RPMI8226 (cell line): ENCODE measurements at regions not wholly inside any gene's neighbourhood (a gene's known extent, or its start where the extent isn't known, plus 50 kb on each side); places are given as distances from the start of the nearest gene placed in this dataset.
"Not testable (repeated sequence)": the region's sequence is repeated elsewhere in the genome, so short reads cannot be mapped to it uniquely, and the experiment has no call there.

ENCODE experiments used
- DNase-seq: peaks from one replicate; pipeline ENCODE4 v3.0.0-alpha.2; 2015

DNA sequence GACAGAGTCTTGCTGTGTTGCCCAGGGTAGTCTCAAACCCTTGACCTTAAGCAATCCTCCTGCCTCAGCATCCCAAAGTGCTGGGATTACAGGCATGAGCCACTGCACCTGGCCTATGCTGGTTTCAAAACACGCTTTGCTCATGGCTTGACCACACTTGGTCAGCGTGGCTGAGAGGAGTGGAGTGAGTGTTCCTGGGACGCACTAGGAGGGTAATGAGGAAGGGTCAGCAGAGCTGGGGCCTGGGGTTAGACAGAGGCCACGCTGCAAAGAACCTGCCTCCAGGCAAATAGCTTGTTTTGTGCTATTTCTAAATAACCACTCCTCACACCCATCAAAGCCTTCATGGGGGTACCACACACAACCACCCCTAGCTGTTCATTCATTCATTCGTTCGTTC is 77.9 kb upstream of the TOX2 start:
- DNase-seq = no peak

DNA sequence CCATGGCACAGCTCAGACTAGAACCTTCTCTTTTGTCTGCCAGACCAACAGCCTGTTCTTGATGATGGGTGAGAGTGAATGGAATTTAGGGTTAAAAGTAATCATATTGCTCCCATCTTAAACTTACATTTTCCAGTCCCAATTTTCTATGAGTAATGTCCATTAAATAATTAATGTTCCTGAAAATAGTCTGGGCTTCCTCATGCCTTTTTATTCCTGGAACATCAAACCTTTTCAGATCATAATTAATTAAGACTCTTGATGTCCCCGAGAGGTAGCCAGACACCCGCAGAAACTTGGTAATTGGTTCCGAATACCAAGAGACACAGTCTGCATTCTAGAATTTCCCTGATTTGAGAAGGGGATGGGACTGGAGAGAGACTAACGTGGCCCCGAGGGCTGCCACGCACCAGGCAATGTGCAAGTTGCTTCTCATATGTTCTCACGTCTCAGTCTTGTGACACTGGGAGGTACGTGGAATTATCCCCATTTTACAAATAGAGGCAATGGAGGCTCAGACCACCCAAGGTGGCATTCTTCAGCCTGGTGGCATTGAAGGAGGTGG is 78.6 kb upstream of the TOX2 start:
- DNase-seq = no peak

DNA sequence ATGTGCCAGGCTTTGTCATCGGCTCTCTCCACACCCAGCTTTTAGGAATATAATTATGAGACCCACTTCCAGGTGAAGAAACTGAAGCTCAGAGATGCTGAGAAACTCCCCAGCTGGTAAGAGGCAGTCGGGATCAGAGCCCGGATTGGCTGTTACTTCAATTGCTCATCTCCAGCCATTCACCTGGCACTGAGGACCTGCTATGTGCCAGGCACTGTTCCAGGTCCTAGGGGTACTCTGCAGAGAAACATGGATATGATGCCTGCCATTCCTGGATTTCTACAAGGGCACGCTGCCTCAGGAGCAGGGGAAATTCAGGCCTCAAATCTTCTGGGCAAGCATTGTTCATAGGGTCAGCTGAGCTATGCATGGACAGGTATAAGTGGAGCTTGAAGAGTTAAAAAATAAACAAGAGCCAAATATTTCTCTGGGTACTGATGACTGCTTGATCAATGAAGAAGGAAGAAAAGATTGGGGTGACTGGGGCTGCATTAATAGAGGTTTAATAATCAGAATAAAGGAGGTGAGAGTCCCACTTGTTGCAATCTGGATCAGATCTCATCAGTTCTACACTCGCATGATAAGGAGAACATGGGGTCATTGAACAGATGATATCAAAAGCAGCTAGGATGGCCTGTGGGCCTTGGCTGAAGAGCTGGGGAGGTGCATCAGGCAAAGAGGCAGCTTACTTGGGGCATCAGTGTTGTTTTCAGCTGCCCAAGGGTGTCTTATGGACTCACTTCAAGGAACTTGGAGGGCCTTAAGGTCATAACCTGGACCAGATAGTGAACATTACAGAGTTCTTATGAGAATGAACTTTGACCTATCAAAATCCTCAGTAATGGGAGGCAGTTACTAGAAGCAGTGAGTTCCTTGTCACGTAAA is 80.9 kb upstream of the TOX2 start:
- DNase-seq = no peak

DNA sequence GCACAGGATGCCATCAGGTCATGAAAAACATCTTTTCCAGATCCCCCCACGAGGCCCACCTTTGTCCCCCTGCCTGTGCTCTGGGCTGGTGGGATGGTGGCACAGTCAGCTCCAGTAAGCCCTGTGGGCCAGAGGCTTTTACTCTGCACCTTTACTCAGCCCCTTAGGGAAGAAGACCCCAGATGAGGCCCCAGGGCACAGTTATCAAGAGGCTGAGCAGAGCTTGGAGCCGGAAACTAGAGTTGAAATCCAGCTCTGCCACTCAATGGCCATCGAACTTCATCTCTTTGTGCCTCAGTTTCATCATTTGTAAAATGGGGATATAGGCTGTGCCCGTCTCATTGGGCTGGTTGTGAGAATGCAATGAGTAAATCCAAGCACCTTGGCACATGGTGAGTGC is 81.7 kb upstream of the TOX2 start:
- no peak for DNase-seq

DNA sequence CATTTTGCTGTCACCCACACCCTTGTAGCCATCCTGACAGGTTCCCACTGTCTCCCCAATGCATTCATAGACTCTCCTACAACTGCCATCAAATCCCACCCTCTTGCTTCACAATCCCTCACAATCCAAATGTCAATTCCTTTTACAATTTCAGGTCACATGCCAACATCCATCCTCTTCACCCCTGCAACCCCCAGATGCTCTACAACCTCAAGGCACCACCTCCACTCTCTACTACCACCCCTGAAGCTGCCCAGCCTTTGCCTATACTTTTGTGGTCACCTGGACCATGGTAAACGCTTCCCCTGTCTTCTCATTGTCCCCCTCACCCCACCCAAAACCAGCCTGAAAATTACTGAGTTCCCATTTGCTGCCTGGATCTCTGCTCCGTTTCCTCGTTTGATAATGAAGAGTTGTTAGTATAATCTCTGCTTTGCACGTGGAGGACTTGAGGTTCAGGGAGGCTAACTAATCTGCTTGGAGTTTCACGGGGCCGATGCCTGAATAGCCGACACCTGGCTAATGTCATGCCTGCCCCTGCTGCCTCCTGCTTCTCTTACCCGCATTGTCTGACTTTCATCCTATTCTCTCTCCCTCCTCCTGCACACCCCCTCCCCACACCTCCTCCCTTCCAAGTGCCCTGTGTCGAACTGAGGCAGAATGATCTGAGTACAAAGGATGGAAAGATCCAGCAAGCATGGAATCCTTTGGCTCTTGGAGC is 82.4 kb upstream of the TOX2 start:
- no peak for DNase-seq

DNA sequence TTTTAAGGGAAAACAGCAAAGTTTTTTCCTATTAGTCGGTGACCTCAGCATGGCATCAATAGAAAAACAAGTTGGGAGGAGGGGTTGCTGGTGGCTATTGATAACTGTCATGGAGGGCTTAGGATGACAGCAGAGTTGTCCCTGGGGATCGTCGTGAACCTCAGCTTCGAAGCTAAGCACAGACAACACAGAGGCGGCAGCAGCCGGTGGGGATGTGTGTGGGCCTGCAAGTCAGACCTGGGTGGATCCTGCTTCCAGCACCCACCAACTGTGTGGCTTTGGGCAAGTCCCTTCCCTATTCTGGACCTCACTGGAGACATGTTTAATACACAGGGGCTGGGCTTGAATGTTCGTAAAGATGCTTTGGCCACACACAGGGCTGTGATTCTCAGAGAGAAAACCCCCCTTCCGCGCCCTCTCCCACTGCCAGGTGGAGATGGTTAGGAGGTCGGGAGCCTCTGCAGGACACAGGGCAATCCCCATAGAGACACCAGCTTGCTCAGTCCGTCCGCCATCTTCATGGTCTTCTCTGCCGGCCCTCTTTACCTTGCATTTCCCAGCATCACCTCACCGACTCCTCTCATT is 83.1 kb upstream of the TOX2 start:
- no peak for DNase-seq

DNA sequence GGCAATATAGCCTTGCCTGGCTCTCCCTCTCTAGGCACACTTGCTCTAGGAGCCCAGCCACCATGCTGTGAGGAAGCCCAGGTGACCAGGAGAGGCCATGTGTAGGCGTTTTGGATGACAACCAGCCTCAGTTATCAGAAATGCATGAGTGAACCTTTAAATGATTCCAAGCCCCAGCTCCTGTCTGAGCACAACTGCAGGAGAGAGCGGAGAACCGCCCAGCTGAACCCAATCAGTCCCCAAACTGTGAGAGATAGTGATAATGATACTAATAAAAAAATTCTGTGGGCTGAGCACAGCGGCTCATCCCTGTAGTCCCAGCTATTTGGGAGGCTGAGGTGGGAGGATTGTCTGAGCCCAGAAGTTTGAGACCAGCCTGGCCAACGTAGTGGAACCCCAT is 83.8 kb upstream of the TOX2 start:
- DNase-seq = no peak

DNA sequence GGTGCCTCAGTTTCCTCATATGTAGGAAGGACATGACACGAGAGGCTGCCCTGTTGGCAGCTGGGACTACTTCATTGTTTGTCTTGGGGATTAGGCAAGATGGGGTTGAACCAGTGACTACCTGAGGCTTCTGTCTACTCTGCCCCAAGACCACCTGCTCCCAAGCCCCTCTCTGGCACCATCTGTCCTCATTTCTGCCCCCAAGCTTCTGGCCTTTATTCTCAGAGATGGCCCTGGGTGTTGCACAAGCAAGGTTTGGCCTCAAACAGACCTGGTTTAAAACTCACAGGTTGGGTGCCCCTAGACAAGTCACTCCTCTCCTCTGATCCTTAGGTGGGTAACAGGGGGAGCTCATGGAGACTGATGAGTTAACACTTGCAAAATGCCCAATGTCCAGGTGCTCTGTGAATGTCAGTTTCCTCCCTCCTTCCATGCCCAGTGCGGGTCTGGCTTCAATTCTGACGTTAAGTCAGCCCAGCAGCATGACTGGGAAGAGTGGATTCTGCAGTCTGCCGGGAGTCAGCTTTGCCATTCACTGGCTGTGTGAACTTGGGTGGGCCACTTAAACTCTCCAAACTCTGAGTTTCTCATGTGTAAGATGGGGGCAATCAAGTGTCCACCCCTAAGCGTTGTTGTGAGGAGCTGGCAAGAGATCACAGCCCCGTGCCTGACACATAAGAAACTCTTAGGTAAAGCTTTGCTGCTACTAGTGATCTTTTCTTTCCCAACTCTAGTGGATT is 84.5 kb upstream of the TOX2 start:
- no peak for DNase-seq

DNA sequence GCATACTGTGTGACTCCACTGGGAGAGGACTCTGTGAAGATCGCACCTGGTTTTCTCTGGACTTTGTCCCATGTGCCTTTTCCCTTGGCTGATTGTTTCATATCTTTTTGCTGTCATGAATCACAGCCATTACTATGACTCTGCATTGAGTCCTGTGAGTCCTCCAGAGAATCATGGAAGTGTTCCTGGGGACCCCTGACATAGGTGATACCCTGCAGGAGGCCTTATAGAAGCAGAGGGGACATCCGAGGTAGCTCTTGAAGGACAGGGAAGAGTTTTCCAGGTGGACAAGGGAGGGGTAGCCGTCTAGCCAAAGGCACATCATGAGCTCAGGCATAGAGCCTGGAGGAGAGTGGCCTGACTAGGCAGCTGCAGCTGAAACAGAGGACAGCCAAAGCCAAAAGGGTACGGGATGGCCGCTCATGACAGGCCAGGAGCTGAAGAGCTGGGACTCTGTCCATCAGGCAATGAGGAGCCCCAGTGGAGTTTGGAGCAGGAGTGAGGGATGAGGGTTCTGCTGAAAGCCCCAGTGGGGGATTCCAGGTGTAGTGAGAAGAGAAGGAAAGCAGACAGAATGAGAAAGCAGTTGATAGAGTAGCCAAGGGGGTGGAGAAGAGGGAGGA is 86.6 kb upstream of the TOX2 start:
- no peak for DNase-seq

DNA sequence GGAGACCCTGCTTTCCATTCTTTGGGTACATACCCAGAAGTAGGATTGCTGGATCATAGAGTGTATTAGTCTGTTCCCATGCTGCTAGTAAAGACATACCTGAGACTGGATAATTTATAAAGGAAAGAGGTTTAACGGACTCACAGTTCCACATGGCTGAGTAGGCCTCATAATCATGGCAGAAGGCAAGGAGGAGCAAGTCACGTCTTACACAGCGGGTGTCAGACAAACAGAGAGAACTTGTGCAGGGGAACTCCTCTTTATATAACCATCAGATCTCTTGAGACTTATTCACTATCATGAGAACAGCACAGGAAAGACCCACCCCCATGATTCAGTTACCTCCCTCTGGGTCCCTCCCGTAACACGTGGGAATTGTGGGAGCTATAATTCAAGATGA is 87.7 kb upstream of the TOX2 start:
- not testable (repeated sequence) for DNase-seq

DNA sequence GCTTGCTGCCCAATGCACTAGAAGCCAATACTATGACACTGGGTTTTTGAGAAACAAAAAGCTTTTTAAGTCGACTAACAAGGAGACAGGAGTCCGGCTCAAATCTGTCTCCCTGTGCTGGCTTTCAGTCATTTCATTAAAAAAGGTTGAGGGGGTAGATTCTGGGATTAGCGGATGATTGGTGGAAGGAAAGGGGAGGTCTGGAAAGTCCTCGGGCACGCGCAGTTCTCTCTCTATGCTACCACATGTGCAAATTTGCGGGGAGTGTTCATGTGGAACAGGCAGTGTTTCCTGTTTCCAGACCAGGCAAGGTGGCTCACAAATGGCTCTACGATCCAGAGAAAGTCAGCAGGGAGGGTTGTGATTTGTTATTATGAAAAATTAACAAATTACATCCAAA is 89.1 kb upstream of the TOX2 start:
- no peak for DNase-seq

DNA sequence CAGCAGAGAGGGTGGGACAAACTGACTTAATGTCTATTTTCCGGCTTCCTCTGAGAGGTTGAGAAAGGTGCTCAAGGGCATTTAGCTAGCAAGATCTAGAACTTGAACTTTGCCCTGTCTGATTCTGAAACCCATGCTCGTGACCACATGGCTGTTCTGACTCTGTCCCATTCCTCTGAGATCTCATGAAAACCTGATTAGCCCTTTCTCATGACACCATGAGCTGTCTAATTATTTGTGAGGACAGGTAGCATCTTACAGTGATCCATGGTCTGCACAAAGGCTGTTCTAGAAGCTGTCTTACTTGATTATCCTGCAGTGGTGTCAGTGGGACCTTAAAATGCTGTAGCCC is 89.6 kb upstream of the TOX2 start:
- DNase-seq = no peak

DNA sequence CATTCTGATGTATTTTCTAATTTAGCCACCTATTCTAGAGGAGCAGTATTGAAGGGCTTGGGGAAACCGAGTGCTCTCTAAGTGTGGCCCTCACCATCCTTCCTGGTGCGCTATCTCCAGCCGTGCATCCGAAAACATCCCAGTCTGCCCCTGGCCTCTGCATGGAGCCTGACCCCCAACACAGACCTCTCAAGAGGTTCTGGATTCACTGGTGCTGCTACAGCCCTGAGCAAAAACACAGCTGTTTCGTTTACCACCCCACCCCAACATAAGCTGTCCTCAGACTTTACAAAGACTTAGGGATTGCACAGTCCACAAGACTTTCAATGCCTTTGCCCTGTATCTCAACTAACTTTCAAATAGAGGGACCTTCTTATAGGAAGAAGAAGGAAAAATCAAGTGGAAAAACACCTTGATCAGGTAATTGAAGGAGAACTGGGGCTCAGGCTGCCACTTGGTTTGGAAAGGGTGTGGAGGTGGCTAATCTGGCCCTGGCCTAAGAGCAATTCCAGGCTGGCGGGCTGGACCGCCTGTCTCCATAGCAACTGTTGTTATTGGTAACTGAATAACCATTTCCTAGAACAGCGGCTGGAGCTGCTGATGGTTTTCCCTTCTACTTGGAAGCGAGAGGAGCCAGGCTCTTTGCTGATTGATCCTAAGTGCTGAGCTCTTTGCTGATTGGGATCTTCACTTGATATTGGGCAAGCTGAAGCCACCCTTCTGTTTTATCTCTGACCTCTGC is 90.2 kb upstream of the TOX2 start:
- DNase-seq = no peak

DNA sequence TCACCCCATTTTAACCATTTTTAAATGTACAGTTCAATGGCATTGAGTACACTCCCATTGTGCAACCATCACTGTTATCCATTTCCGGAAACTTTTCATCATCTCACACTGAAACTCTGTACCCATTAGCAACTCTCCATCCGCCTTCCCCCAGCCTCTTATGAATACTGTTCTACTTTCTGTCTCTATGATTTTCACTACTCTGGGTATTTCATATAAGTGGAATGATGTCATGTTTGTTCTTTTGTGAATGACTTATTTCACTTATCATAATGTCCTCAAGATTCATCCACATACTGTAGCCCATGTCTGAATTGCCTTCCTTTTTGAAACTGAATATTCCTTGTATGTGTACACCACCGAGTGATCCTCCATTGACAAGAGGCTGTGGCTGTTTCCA is 92.9 kb upstream of the TOX2 start:
- DNase-seq = no peak

DNA sequence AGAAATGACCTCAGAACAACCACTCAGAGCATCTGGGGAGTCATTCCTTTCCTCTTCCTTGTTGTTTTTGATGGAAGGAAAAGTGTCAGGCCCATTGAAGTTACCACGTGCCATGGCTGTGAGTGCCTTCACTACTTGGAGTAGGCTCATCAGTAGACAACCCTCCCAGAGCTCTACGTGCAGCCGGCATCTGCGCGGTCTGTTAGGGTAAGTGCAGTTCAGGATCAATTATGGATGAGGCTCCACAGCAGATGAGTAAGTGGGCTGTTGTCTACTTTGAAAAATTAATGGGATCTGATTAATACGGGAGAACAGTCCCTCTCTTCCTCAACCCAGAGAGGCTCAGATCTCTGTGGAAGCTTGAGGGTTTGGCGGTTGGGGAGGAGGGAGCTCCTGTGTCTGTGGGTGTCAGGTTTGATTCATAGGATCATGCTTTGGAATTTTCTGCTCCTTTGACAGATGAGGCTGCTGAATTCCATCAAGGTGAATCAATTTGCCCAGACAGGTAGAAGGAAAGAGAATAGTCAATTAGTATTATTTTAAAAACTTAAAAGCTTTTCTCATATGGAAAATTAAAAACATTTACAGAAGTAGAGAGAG is 93.8 kb upstream of the TOX2 start:
- DNase-seq = no peak

DNA sequence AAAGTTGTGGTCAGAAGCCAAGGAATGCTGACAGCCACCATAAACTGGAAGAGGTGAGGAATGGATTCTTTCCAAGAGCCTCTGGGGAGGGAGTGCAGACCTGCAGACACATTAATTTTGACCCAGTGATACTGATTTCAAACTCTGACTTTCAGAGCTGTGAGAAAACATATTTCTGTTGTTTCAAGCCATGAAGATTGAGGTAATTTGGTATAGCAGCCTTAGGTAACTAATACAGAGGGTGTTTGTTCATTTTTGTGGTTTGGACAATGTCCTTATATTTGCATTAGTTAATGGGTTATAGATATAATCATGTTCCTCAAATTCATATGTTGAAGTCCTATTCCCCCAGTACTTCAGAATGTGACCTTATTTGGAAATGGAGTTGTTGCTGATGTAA is 85.4 kb upstream of the GTSF1L start:
- DNase-seq = no peak

DNA sequence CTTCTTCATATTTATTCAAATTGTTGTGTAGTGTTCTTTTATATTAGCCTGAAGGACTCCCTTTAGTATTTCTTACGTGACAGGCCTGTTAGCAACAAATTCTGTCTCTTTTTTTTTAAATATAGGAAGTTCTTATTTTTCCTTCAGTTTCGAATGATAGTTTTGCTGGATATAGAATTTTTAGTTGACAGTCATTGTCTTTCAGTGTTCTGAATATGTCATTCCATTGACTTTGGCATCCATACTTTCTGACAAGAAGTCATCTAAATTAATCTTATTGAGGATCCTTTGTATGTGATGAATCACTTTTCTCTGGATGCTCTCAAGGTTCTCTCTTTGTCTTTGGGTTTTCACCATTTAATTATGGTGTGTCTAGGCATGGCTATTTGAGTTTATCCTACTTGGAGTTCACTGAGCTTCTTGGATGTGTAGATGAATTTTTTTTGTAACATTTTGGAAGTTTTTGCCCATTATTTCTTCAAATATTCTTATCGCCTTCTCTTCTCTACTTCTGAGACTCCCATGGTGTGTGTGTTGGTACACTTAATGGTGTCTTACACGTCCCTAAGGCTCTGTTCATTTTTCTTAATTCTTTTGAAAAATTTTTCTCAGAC is 82.5 kb upstream of the GTSF1L start:
- DNase-seq = no peak

DNA sequence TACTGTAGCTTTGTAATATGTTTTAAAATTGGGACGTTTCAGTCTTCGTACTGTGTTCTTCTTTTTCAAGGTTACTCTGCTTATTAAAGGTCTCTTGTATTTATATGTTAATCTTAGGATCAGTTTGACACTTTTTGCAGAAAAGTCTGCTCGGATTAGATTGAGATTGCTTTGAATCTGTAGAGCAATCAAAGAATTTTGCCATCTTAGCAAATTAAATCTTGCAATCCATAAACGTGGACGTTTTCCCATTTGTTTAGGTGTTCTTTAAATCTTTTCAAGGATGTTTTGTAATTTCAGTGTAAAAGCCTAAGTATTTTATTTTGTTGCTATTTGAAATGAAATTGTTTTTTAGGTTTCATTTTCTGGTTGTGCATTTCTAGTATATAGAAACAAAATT is 78.0 kb upstream of the GTSF1L start:
- DNase-seq = no peak

DNA sequence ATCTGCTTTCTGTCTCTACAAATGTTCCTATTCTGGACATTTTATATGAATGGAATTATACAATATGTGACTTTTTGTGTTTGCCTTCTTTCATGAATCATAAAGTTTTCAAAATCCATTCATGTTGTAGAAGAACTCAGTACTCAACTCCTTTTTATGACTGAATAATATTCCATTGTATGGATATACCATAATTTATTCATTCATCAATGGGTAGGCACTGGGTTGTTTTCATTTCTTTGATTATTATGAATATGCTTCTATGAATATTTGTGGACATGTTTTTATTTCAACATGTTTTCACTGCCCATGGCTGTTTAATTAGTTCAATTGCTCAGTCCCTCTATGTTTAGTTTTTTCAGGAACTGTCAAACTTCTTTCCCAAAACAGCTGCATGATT is 76.5 kb upstream of the GTSF1L start:
- DNase-seq = no peak

DNA sequence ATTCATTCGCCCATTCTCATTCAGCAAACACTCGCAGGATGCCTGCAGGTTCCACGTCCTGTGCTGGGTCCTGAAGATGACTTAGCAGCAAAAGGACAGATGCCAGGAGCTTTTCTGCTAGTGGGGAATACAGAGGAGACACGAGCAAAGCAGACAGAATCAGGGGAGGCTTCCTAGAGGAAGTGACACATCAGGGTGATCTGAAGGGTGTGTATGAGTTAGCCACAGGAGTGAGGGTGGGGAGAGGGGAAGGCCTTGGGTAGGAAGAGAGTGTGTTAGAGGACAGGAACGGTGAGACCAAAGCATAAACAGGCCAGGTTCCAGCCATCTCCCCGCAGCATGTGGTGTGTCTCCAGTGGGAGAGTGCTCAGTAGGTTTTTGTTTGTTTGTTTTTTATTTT is 73.4 kb upstream of the GTSF1L start:
- DNase-seq = no peak

DNA sequence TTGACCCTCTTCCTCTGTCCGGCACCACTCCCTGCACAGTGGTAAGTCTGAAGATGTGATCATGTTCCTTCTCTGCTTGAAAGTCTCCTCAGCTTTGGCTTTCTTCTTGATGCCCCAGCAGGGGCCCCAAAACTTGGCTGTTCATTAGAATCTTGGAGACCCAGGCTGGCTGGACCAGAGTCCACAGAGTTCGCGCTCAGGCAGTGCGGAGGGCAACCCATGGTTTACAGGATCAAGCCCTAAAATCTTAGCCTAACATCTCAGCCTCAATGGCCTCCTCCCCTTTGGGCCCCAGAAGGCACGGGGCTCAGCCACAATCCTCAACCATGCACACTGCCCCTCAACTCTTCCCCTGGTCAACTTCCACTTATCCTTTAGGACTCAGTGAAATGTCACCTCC is 72.9 kb upstream of the GTSF1L start:
- DNase-seq = no peak
